ENCODE measurements at regions not wholly inside any gene's neighbourhood (a gene's known extent, or its start where the extent isn't known, plus 50 kb on each side); places are given as distances from the start of the nearest gene placed in this dataset.

DNA sequence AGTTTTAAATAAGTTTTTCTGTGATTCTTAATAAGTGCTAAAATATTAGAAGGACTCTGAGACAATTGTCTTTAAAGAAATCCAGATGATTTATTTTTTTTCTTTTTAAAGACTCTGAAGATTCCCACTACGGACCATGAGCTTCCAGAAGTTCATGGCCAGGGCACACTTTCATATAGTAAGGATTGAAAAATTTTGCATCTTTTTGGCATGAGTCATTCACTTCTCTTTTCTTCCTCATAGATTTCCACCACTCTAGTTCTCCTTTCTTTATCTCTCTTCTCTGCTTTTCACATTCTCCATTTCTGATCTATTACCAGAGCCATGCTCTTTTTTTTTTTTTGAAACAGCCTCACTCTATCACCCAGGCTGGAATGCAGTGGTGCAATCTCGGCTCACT is 385.8 kb downstream of the FLRT2 start:
- TF ChIP-seq, protein P1, sequence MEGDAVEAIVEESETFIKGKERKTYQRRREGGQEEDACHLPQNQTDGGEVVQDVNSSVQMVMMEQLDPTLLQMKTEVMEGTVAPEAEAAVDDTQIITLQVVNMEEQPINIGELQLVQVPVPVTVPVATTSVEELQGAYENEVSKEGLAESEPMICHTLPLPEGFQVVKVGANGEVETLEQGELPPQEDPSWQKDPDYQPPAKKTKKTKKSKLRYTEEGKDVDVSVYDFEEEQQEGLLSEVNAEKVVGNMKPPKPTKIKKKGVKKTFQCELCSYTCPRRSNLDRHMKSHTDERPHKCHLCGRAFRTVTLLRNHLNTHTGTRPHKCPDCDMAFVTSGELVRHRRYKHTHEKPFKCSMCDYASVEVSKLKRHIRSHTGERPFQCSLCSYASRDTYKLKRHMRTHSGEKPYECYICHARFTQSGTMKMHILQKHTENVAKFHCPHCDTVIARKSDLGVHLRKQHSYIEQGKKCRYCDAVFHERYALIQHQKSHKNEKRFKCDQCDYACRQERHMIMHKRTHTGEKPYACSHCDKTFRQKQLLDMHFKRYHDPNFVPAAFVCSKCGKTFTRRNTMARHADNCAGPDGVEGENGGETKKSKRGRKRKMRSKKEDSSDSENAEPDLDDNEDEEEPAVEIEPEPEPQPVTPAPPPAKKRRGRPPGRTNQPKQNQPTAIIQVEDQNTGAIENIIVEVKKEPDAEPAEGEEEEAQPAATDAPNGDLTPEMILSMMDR (conservative IDR thresholded peaks at IDR 0.05; ENCODE audit: low read depth, low read length) = no peak
- TF ChIP-seq EZH2 (IDR thresholded peaks at IDR 0.05; ENCODE audit: borderline replicate concordance, low read depth, low read length, poor library complexity, severe bottlenecking) = no peak
- Histone ChIP-seq H3K4me1 (ENCODE audit: insufficient read depth, low read length, poor library complexity, severe bottlenecking) (peaks cover 12% of the 10 kb centered on the region), H3K9me3 (ENCODE audit: low read depth, low read length, poor library complexity, severe bottlenecking) (no peaks in the 10 kb centered on the region), H3K27ac (ENCODE audit: low read depth, low read length, poor library complexity, severe bottlenecking) (no peak overlapping the region), H3K27me3 (replicated peaks; ENCODE audit: insufficient read depth, low read depth, low read length, poor library complexity) (no peaks in the 10 kb centered on the region), H3K36me3 (ENCODE audit: insufficient read depth, low read length, poor library complexity, severe bottlenecking) (no peaks in the 10 kb centered on the region), H3K4me3 (ENCODE audit: low read depth, low read length, poor library complexity, severe bottlenecking) (no peak overlapping the region)
- ChIA-PET CTCF (no interaction called here), POLR2A (ENCODE audit: low non-redundant PET) (no interaction called here)
- DNase-seq (ENCODE audit: low spot score) = no peak
- intact Hi-C loops (cut with micrococcal nuclease; ENCODE audit: unreplicated experiment) = no loop called here
- no TSS peak for BruUV-seq (replicated peaks)

DNA sequence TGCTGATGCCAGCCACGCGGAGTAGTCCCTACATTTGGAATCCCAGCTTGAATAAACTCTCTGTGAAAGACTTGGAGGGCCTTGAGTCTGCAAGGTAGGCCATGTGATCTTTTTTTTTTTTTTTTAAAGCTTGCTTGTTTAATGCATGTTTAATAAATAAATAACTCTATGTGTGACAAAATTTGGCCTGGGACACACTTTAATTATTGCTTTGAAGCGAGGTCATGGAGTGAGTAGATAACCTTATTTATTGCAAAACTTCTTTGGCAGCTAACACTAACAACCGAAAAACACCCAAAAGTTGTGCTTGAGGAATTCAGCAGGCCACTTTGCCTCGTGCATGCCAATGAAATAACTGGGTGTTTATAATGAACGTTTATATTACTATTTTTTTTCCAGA is 382.2 kb downstream of the FLRT2 start:
- CTCF ChIA-PET = no interaction called here
- TF ChIP-seq EZH2 (IDR thresholded peaks at IDR 0.05; ENCODE audit: borderline replicate concordance, low read depth, low read length, poor library complexity, severe bottlenecking) = no peak
- TF ChIP-seq, protein P1 (conservative IDR thresholded peaks at IDR 0.05; ENCODE audit: low read depth, low read length) = no peak
- POLR2A ChIA-PET (ENCODE audit: low non-redundant PET) = no interaction called here

DNA sequence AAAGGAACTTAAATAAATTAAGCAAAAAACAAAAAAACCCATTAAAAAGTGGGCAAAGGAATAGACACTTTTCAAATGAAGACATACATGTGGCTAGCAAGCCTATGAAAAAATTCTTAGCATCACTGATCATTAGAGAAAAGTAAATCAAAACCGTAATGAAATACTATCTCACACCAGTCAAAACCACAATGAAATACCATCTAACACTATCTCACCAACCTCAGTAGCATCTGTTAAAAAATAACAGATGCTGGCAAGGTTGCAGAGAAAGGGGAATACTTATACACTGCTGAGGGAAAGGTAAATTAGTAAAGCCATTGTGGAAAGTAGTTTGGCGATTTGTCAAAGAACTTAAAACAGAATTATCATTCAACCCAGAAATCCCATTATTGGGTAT is 381.1 kb downstream of the FLRT2 start:
- DNase-seq (ENCODE audit: low spot score) = no peak
- H3K4me3 ChIP-seq (ENCODE audit: low read depth, low read length, poor library complexity, severe bottlenecking) = no peak overlapping the region
- CTCF ChIA-PET = no interaction called here
- POLR2A ChIA-PET (ENCODE audit: low non-redundant PET) = no interaction called here
- H3K36me3 ChIP-seq (ENCODE audit: insufficient read depth, low read length, poor library complexity, severe bottlenecking) = no peaks in the 10 kb centered on the region
- no peaks in the 10 kb centered on the region for H3K9me3 ChIP-seq (ENCODE audit: low read depth, low read length, poor library complexity, severe bottlenecking)
- no peak overlapping the region for H3K27ac ChIP-seq (ENCODE audit: low read depth, low read length, poor library complexity, severe bottlenecking)
- TF ChIP-seq, protein P1 (conservative IDR thresholded peaks at IDR 0.05; ENCODE audit: low read depth, low read length) = no peak
- no peaks in the 10 kb centered on the region for H3K4me1 ChIP-seq (ENCODE audit: insufficient read depth, low read length, poor library complexity, severe bottlenecking)
- BruUV-seq (replicated peaks) = no TSS peak
- H3K27me3 ChIP-seq (replicated peaks; ENCODE audit: insufficient read depth, low read depth, low read length, poor library complexity) = no peaks in the 10 kb centered on the region
- intact Hi-C loops (cut with micrococcal nuclease; ENCODE audit: unreplicated experiment) = no loop called here

More for the DNA sequence above, 382.2 kb downstream of the FLRT2 start:
- Histone ChIP-seq H3K4me1 (ENCODE audit: insufficient read depth, low read length, poor library complexity, severe bottlenecking) (peaks cover under 1% of the 10 kb centered on the region), H3K9me3 (ENCODE audit: low read depth, low read length, poor library complexity, severe bottlenecking) (no peaks in the 10 kb centered on the region), H3K36me3 (ENCODE audit: insufficient read depth, low read length, poor library complexity, severe bottlenecking) (no peaks in the 10 kb centered on the region), H3K27me3 (replicated peaks; ENCODE audit: insufficient read depth, low read depth, low read length, poor library complexity) (no peaks in the 10 kb centered on the region), H3K27ac (ENCODE audit: low read depth, low read length, poor library complexity, severe bottlenecking) (no peak overlapping the region), H3K4me3 (ENCODE audit: low read depth, low read length, poor library complexity, severe bottlenecking) (no peak overlapping the region)
- no TSS peak for BruUV-seq (replicated peaks)
- no peak for DNase-seq (ENCODE audit: low spot score)
- intact Hi-C loops (cut with micrococcal nuclease; ENCODE audit: unreplicated experiment) = no loop called here
